HepG2 (cell line): ENCODE measurements at regions not wholly inside any gene's neighbourhood (a gene's known extent, or its start where the extent isn't known, plus 50 kb on each side); places are given as distances from the start of the nearest gene placed in this dataset.

Experiments used
- ATAC-seq: fragments of 200-7000 bp; cut with Tn5 transposase; 3 replicates; pipeline ENCODE4 v1.9.1; 2020; ENCODE audit warnings: mild to moderate bottlenecking, moderate library complexity
- BruUV-seq: library from RNA; stranded (reverse); fragments of 400-500 nt; replicated peaks from 2 replicates; lab custom pipeline; 2021; lab: Mats Ljungman, UMichigan
- CTCF ChIA-PET: fragments of 300-600 bp; formaldehyde crosslinking; extraction: SDS; loops from one replicate; lab custom pipeline; 2021; ENCODE audit warnings: low total read pairs, inconsistent platforms, low intra/inter-chr PET ratio; lab: Yijun Ruan, JAX
- POLR2A ChIA-PET: fragments of 350-600 bp; sonication (Branson Sonifier 250); formaldehyde crosslinking; loops from one replicate; lab custom pipeline; 2020; ENCODE audit warnings: antibody characterized with exemption, inconsistent platforms; lab: Yijun Ruan, JAX
- DNase-seq: peaks from one replicate; pipeline ENCODE4 v3.0.0-alpha.2; 2015; ENCODE audit warnings: low spot score
- FAIRE-seq: peaks from 3 replicates; lab custom pipeline; 2011; peaks lifted over from hg19 to GRCh38; lab: Jason Lieb, UNC
- H2AFZ ChIP-seq: one replicate; pipeline ENCODE4 v1.6.1; 2011; ENCODE audit warnings: low read length, inconsistent platforms
- H3K27ac ChIP-seq: fragments of 300-600 bp; 3 replicates; pipeline ENCODE4 v1.8.0; 2011; ENCODE audit warnings: mixed run types, mild to moderate bottlenecking, mixed read lengths, low read length, inconsistent platforms; ENCODE audit not compliant: insufficient read depth; ENCODE audit errors: extremely low read length
- H3K27me3 ChIP-seq, 2 experiments: fragments of 200-600 bp in 1 of 2; 2 replicates in 1 of 2; 3 replicates in 1 of 2; pipeline versions ENCODE4 v1.6.0 to v1.8.0; 2011; ENCODE audit warnings: low read length in 2 of 2, mild to moderate bottlenecking in 2 of 2, moderate library complexity in 2 of 2, inconsistent platforms in 1 of 2; ENCODE audit not compliant: insufficient read depth in 2 of 2, control insufficient read depth in 1 of 2
- H3K36me3 ChIP-seq, 2 experiments: fragments of 200-600 bp in 1 of 2; replicated peaks in 1 of 2; 2 replicates in 1 of 2; 3 replicates in 1 of 2; pipeline versions ENCODE4 v1.5.1 to v1.8.0; 2011; ENCODE audit warnings: low read length in 2 of 2, inconsistent platforms in 1 of 2; ENCODE audit not compliant: insufficient read depth in 2 of 2, control insufficient read depth in 1 of 2
- H3K4me1 ChIP-seq: 2 replicates; pipeline ENCODE4 v1.5.1; 2012; ENCODE audit warnings: low read length, inconsistent platforms; ENCODE audit not compliant: insufficient read depth
- H3K4me2 ChIP-seq: 2 replicates; pipeline ENCODE4 v1.6.0; 2011; ENCODE audit warnings: low read depth, low read length, inconsistent platforms
- H3K4me3 ChIP-seq, 3 experiments: fragments of 200-600 bp in 1 of 3; sonication (generic), shearing (Covaris generic) in 1 of 3; replicated peaks in 1 of 3; 2 replicates each; pipeline ENCODE4 v1.5.1; 2011 to 2016; ENCODE audit warnings: low read length in 3 of 3, inconsistent platforms in 2 of 3, low read depth in 2 of 3, mild to moderate bottlenecking in 2 of 3, control low read depth in 1 of 3, mixed read lengths in 1 of 3; ENCODE audit not compliant: insufficient read depth in 1 of 3
- H3K79me2 ChIP-seq: one replicate; pipeline ENCODE4 v1.6.1; 2011; ENCODE audit warnings: low read length, inconsistent platforms; ENCODE audit not compliant: insufficient read depth
- H3K9ac ChIP-seq: 2 replicates; pipeline ENCODE4 v1.6.0; 2011; ENCODE audit warnings: mild to moderate bottlenecking, low read depth, low read length, inconsistent platforms; ENCODE audit not compliant: insufficient read depth
- H3K9me3 ChIP-seq: 2 replicates; pipeline ENCODE4 v1.5.1; 2012; ENCODE audit warnings: mild to moderate bottlenecking, low read length
- H4K20me1 ChIP-seq: 2 replicates; pipeline ENCODE4 v1.6.0; 2011; ENCODE audit warnings: inconsistent platforms, mild to moderate bottlenecking, low read length, moderate library complexity; ENCODE audit not compliant: insufficient read depth
- CBX5 ChIP-seq: sonication (generic); formaldehyde crosslinking; IDR thresholded peaks from 2 replicates; pipeline ENCODE4 v1.4.0; 2020; ENCODE audit warnings: missing genetic modification reagents, borderline replicate concordance
- CREB1 ChIP-seq, 2 experiments: fragments of 450-650 bp in 1 of 2; IDR thresholded peaks; 2 replicates each; pipeline ENCODE4 v1.6.1; 2016 to 2017; ENCODE audit warnings: control low read depth in 1 of 2, mild to moderate bottlenecking in 1 of 2, missing compliant biosample characterization in 1 of 2, missing genetic modification characterization in 1 of 2
- GABPA ChIP-seq, 2 experiments: IDR thresholded peaks; 2 replicates each; pipeline ENCODE4 v1.6.1; 2011 to 2016; ENCODE audit warnings: low read depth in 2 of 2, low read length in 1 of 2, missing biosample characterization in 1 of 2, missing genetic modification characterization in 1 of 2
- KDM2A ChIP-seq: sonication (generic); formaldehyde crosslinking; IDR thresholded peaks from 2 replicates; pipeline ENCODE4 v1.4.0; 2020; ENCODE audit warnings: low read depth, missing genetic modification reagents, borderline replicate concordance
- MAZ ChIP-seq, 2 experiments: sonication (generic) in 1 of 2; formaldehyde crosslinking in 1 of 2; IDR thresholded peaks; 2 replicates each; pipeline versions ENCODE4 v1.5.0 to v1.6.1; 2012 to 2020; ENCODE audit warnings: low read depth in 2 of 2, mild to moderate bottlenecking in 2 of 2, borderline replicate concordance in 1 of 2, improper control_type of control experiment in 1 of 2, low read length in 1 of 2, missing genetic modification reagents in 1 of 2, moderate library complexity in 1 of 2
- MIER2 ChIP-seq: IDR thresholded peaks from 2 replicates; pipeline ENCODE4 v1.6.1; 2016; ENCODE audit warnings: missing biosample characterization, missing genetic modification reagents
- NFAT5 ChIP-seq: sonication (generic); formaldehyde crosslinking; IDR thresholded peaks from 2 replicates; pipeline ENCODE4 v1.4.0; 2020; ENCODE audit warnings: missing genetic modification reagents
- NFKBIZ ChIP-seq: IDR thresholded peaks from 2 replicates; pipeline ENCODE4 v1.6.1; 2018; ENCODE audit warnings: missing genetic modification reagents, missing compliant biosample characterization
- NR2F6 ChIP-seq, 2 experiments: IDR thresholded peaks; 2 replicates each; pipeline ENCODE4 v1.6.1; 2016; ENCODE audit warnings: antibody characterized with exemption in 1 of 2, mild to moderate bottlenecking in 1 of 2
- TAF15 ChIP-seq: fragments of 200-400 bp; formaldehyde crosslinking; IDR thresholded peaks from one replicate; pipeline ENCODE4 v1.6.1; 2018; ENCODE audit warnings: mild to moderate bottlenecking, low read depth, low read length; ENCODE audit not compliant: poor library complexity, severe bottlenecking
- ZBTB2 ChIP-seq: sonication (generic); formaldehyde crosslinking; IDR thresholded peaks from 2 replicates; pipeline ENCODE4 v1.8.0; 2022; ENCODE audit warnings: low read depth, missing genetic modification reagents
- ZNF333 ChIP-seq: sonication (generic); formaldehyde crosslinking; IDR thresholded peaks from 2 replicates; pipeline ENCODE4 v1.4.0; 2020; ENCODE audit warnings: mild to moderate bottlenecking, missing genetic modification reagents, borderline replicate concordance
- ZNF343 ChIP-seq: sonication (generic); formaldehyde crosslinking; IDR thresholded peaks from 2 replicates; pipeline ENCODE4 v1.4.0; 2020; ENCODE audit warnings: mild to moderate bottlenecking, missing genetic modification reagents
- ZNF766 ChIP-seq: sonication (generic); formaldehyde crosslinking; IDR thresholded peaks from 2 replicates; pipeline ENCODE4 v1.5.0; 2020; ENCODE audit warnings: missing genetic modification reagents, borderline replicate concordance
- ZNF878 ChIP-seq: sonication (generic); formaldehyde crosslinking; IDR thresholded peaks from 2 replicates; pipeline ENCODE4 v1.8.1; 2023; ENCODE audit warnings: mild to moderate bottlenecking, missing genetic modification reagents, moderate library complexity
- WGBS: methylation state at CpG from one replicate; pipeline ENCODE4 v1.1.6; 2017; ENCODE audit warnings: low lambda C conversion rate; 5-methylcytosine and 5-hydroxymethylcytosine counted together
- in situ Hi-C: cut with HindIII; loops from 2 replicates; pipeline ENCODE4 v1.10.0; 2017; ENCODE audit warnings: low pct_unique_long_range_greater_than_20kb; ENCODE audit not compliant: extremely low pct_ligation_motif_present
- intact Hi-C: fragments of 100-400 bp; cut with micrococcal nuclease; formaldehyde crosslinking; loops from one replicate; pipeline ENCODE4 v1.10.0; 2022; ENCODE audit not compliant: unreplicated experiment

- ChIA-PET CTCF (no interaction called here), POLR2A (no interaction called here)
- H3K4me3 ChIP-seq: no peak overlapping the region
- BruUV-seq: no TSS peak
- FAIRE-seq (no peak), DNase-seq (no peak), ATAC-seq (no peak)
- in situ Hi-C loops: no loop called here
- H3K4me1 ChIP-seq: no peaks in the 10 kb centered on the region
- no peak overlapping the region for H3K9ac ChIP-seq
- peaks cover 11 to 67% of the 10 kb centered on the region in 2 experiments; a peak in 4 of 5 replicates for H3K27me3 ChIP-seq
- H2AFZ ChIP-seq: no peak overlapping the region
- intact Hi-C loops: no loop called here
- TF ChIP-seq TAF15 (no peak), ZNF766 (CRISPR knock-in tag) (no peak), MAZ (IDR thresholded peaks at IDR 0.05; ENCODE audit: borderline replicate concordance, low read depth, low read length) (no peak), MAZ (CRISPR knock-in tag; IDR thresholded peaks at IDR 0.05; ENCODE audit: low read depth) (no peak), CBX5 (CRISPR knock-in tag) (no peak), MIER2 (CRISPR knock-in tag) (no peak), ZNF343 (CRISPR knock-in tag) (no peak), NR2F6 (IDR thresholded peaks at IDR 0.05) (no peak), NR2F6 (CRISPR knock-in tag; IDR thresholded peaks at IDR 0.05) (no peak), ZBTB2 (CRISPR knock-in tag) (no peak), GABPA (IDR thresholded peaks at IDR 0.05; ENCODE audit: low read depth, low read length) (no peak), GABPA (CRISPR knock-in tag; IDR thresholded peaks at IDR 0.05; ENCODE audit: low read depth) (no peak), ZNF878 (no peak), KDM2A (no peak), ZNF333 (CRISPR knock-in tag) (no peak), NFAT5 (CRISPR knock-in tag) (no peak), CREB1 (IDR thresholded peaks at IDR 0.05) (no peak), CREB1 (CRISPR knock-in tag; IDR thresholded peaks at IDR 0.05) (no peak), NFKBIZ (CRISPR knock-in tag) (no peak)
- no peaks in the 10 kb centered on the region for H3K79me2 ChIP-seq
- no peaks in the 10 kb centered on the region for H4K20me1 ChIP-seq
- H3K27ac ChIP-seq: no peak overlapping the region
- H3K9me3 ChIP-seq: no peaks in the 10 kb centered on the region
- H3K4me2 ChIP-seq: no peak overlapping the region
- 10% methylated on average over 7 of the region's 7 CpGs for WGBS
- H3K36me3 ChIP-seq: no peaks in the 10 kb centered on the region
Measured at GRCh38 chr20:56689318-56689717, 60.2 kb downstream of the TFAP2C start.
